Smooth muscle cell (in vitro differentiated cells): ENCODE measurements at regions not wholly inside any gene's neighbourhood (a gene's known extent, or its start where the extent isn't known, plus 50 kb on each side); places are given as distances from the start of the nearest gene placed in this dataset.

Experiments used
- DNase-seq: peaks from one replicate; lab custom pipeline; 2025; ENCODE audit not compliant: unreplicated experiment; lab: John Stamatoyannopoulos, UW
- H2AFZ ChIP-seq: fragments of 200-600 bp; sonication (generic); 2 replicates; pipeline ENCODE4 v1.6.0; 2016; ENCODE audit warnings: antibody characterized with exemption, low read depth, mild to moderate bottlenecking
- H3F3A ChIP-seq: fragments of 200-600 bp; sonication (generic); 2 replicates; pipeline ENCODE4 v1.6.0; 2017; ENCODE audit warnings: antibody characterized with exemption, low read depth
- H3K27ac ChIP-seq: fragments of 200-600 bp; sonication (generic); 2 replicates; pipeline ENCODE4 v1.5.1; 2016; ENCODE audit warnings: low read depth, mild to moderate bottlenecking
- H3K27me3 ChIP-seq: fragments of 200-600 bp; sonication (generic); 2 replicates; pipeline ENCODE4 v1.6.1; 2016; ENCODE audit warnings: low read depth, mild to moderate bottlenecking
- H3K36me3 ChIP-seq: fragments of 200-600 bp; sonication (generic); 2 replicates; pipeline ENCODE4 v1.5.1; 2016; ENCODE audit warnings: low read depth
- H3K4me1 ChIP-seq: fragments of 200-600 bp; sonication (generic); 2 replicates; pipeline ENCODE4 v1.5.1; 2016; ENCODE audit warnings: low read depth
- H3K4me2 ChIP-seq: fragments of 200-600 bp; sonication (generic); 2 replicates; pipeline ENCODE4 v1.6.0; 2016; ENCODE audit warnings: mild to moderate bottlenecking
- H3K4me3 ChIP-seq: fragments of 200-600 bp; sonication (generic); 2 replicates; pipeline ENCODE4 v1.5.1; 2016; ENCODE audit warnings: mild to moderate bottlenecking
- H3K79me2 ChIP-seq: fragments of 200-600 bp; sonication (generic); 2 replicates; pipeline ENCODE4 v1.6.0; 2016; ENCODE audit warnings: low read depth, mild to moderate bottlenecking
- H3K9ac ChIP-seq: fragments of 200-600 bp; sonication (generic); 2 replicates; pipeline ENCODE4 v1.6.0; 2016; ENCODE audit warnings: low read depth
- H3K9me3 ChIP-seq: fragments of 200-600 bp; sonication (generic); replicated peaks from 2 replicates; pipeline ENCODE4 v1.5.1; 2016; ENCODE audit warnings: low read depth
- H4K20me1 ChIP-seq: fragments of 200-600 bp; sonication (generic); 2 replicates; pipeline ENCODE4 v1.6.0; 2016; ENCODE audit warnings: low read depth
- WGBS: methylation state at CpG from one replicate; pipeline ENCODE4 v1.1.7; 2016; ENCODE audit warnings: low lambda C conversion rate; 5-methylcytosine and 5-hydroxymethylcytosine counted together
- TF ChIP-seq, protein P1 (sequence below): fragments of 200-600 bp; sonication (generic); IDR thresholded peaks from 2 replicates; pipeline ENCODE4 v1.5.1; 2017; ENCODE audit warnings: borderline replicate concordance, mild to moderate bottlenecking, antibody characterized with exemption; ENCODE audit not compliant: insufficient read depth, poor library complexity, severe bottlenecking

DNA sequence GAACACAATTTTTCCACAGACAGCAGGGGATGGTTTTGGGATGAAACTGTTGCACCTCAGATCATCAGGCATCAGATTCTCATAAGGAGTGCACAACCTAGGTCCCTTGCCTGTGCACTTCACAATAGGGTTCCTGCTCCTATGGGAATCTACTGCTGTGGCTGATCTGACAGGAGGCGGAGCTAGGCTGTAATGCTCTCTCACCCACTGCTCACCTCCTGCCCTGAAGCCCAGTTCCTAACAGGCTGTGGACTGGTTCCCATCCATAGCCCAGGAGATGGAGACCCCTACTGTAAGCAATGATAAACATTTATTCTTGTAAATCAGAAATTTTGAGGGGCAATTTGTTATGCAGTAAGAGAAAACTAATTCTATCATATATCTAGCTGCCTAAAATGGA is 1234.7 kb downstream of the SLITRK1 start:
- H3K9me3 ChIP-seq: no peaks in the 10 kb centered on the region
- H2AFZ ChIP-seq: no peak overlapping the region
- H3K27me3 ChIP-seq: no peaks in the 10 kb centered on the region
- no peak overlapping the region for H3K4me2 ChIP-seq
- DNase-seq: no peak
- no peaks in the 10 kb centered on the region for H3K36me3 ChIP-seq
- no peaks in the 10 kb centered on the region for H3K79me2 ChIP-seq
- TF ChIP-seq, protein P1, sequence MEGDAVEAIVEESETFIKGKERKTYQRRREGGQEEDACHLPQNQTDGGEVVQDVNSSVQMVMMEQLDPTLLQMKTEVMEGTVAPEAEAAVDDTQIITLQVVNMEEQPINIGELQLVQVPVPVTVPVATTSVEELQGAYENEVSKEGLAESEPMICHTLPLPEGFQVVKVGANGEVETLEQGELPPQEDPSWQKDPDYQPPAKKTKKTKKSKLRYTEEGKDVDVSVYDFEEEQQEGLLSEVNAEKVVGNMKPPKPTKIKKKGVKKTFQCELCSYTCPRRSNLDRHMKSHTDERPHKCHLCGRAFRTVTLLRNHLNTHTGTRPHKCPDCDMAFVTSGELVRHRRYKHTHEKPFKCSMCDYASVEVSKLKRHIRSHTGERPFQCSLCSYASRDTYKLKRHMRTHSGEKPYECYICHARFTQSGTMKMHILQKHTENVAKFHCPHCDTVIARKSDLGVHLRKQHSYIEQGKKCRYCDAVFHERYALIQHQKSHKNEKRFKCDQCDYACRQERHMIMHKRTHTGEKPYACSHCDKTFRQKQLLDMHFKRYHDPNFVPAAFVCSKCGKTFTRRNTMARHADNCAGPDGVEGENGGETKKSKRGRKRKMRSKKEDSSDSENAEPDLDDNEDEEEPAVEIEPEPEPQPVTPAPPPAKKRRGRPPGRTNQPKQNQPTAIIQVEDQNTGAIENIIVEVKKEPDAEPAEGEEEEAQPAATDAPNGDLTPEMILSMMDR: no peak
- no peak overlapping the region for H3K27ac ChIP-seq
- no peaks in the 10 kb centered on the region for H3F3A ChIP-seq
- no peak overlapping the region for H3K4me3 ChIP-seq
- no peaks in the 10 kb centered on the region for H4K20me1 ChIP-seq
- WGBS: 70% methylated on average over 1 of the region's 1 CpG
- no peak overlapping the region for H3K9ac ChIP-seq
- no peaks in the 10 kb centered on the region for H3K4me1 ChIP-seq

DNA sequence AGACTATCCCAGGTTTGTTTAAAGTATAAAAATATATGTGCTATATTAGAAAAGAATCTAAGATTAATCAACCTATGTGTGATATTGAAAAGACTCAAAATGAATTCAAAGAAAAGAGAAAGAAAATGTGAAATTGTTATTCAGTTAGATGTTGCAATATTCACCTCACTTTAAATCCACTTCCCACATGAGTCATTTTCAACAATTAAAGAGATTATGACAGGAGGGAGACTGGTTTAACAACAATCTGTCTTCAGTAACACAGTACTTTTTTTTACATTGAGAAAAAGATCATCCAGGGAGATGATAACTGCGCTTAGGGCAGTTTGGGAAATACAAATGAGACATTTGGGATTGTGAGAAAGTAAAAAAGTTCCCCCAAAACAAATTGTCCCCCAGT is 1246.2 kb downstream of the SLITRK1 start:
- no peaks in the 10 kb centered on the region for H4K20me1 ChIP-seq
- H3F3A ChIP-seq: no peaks in the 10 kb centered on the region
- TF ChIP-seq, protein P1: no peak
- H3K9me3 ChIP-seq: no peaks in the 10 kb centered on the region
- H3K36me3 ChIP-seq: no peaks in the 10 kb centered on the region
- H3K27ac ChIP-seq: peak overlapping the region; percentile 44
- no peak overlapping the region for H3K4me3 ChIP-seq
- no peaks in the 10 kb centered on the region for H3K27me3 ChIP-seq
- no peaks in the 10 kb centered on the region for H3K79me2 ChIP-seq
- H3K4me1 ChIP-seq: no peaks in the 10 kb centered on the region
- 80% methylated on average over 1 of the region's 1 CpG for WGBS
- no peak overlapping the region for H2AFZ ChIP-seq
- DNase-seq: no peak
- H3K4me2 ChIP-seq: no peak overlapping the region
- H3K9ac ChIP-seq: no peak overlapping the region

DNA sequence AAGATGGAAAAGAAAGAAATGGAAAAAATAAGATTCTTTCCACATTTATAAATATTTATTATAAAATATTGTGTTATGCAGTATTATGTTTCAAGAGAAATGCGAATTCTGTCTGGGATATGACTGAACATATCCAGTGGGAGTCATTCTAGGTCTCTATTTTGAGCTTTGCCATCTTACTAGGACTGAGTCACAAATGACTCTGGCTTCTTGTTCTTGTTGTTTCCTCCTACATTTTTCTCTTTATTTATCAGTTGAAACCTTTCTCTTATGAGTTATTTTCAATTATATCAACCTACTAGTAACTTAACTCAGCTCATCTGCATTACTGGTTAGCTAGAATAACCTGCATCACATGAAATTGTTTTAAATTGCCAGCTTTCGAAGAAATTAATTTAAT is 1247.3 kb downstream of the SLITRK1 start:
- Histone ChIP-seq H3K27me3 (no peaks in the 10 kb centered on the region), H3K9me3 (no peaks in the 10 kb centered on the region), H3K79me2 (no peaks in the 10 kb centered on the region), H3K4me1 (no peaks in the 10 kb centered on the region), H3K4me2 (no peak overlapping the region), H4K20me1 (no peaks in the 10 kb centered on the region), H3K4me3 (no peak overlapping the region), H3K9ac (no peak overlapping the region), H3K36me3 (no peaks in the 10 kb centered on the region), H3K27ac (no peak overlapping the region), H3F3A (no peaks in the 10 kb centered on the region), H2AFZ (no peak overlapping the region)
- WGBS: 59% methylated on average over 2 of the region's 2 CpGs
- no peak for DNase-seq
- TF ChIP-seq, protein P1: no peak

DNA sequence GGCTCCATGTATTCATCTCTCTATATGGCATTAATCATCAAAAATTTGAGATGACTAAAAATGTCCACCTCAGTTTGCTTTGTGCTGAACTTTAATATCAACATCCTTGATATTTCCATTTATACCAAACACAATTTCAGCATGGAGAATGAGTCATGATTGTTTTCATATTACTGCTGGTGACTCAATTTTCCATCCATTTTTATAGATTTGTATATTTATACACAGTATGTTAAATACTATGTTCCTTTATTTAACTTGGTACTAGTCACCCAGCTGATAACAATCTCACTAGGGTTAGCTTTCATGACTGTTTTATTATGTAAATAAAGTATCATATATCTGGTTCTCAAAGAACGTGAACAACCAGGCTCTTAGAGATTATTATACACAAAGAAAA is 1255.1 kb downstream of the SLITRK1 start:
- no peaks in the 10 kb centered on the region for H4K20me1 ChIP-seq
- 68% methylated on average over 1 of the region's 1 CpG for WGBS
- no peaks in the 10 kb centered on the region for H3K4me1 ChIP-seq
- no peaks in the 10 kb centered on the region for H3K27me3 ChIP-seq
- H3K9ac ChIP-seq: no peak overlapping the region
- TF ChIP-seq, protein P1: no peak
- no peak overlapping the region for H3K4me3 ChIP-seq
- H3F3A ChIP-seq: no peaks in the 10 kb centered on the region
- no peaks in the 10 kb centered on the region for H3K36me3 ChIP-seq
- no peak overlapping the region for H2AFZ ChIP-seq
- DNase-seq: no peak
- no peaks in the 10 kb centered on the region for H3K9me3 ChIP-seq
- H3K79me2 ChIP-seq: no peaks in the 10 kb centered on the region
- H3K27ac ChIP-seq: no peak overlapping the region
- no peak overlapping the region for H3K4me2 ChIP-seq
